Small intestine (tissue), 7 donors: ENCODE measurements at regions not wholly inside any gene's neighbourhood (a gene's known extent, or its start where the extent isn't known, plus 50 kb on each side); places are given as distances from the start of the nearest gene placed in this dataset.

Source experiments
- DNase-seq, 2 donors: peaks; one replicate each; pipeline versions ENCODE4 v3.0.0 to v3.0.0-alpha.2; 2013
- FAIRE-seq: peaks from 2 replicates; lab custom pipeline; 2012; peaks lifted over from hg19 to GRCh38; lab: Jason Lieb, UNC
- H3K27ac ChIP-seq, 3 donors: one replicate each; pipeline ENCODE4 v1.5.1; 2013; ENCODE audit warnings: low read length in 2 of 3, mild to moderate bottlenecking in 2 of 3, control low read depth in 1 of 3, inconsistent platforms in 1 of 3, low read depth in 1 of 3, moderate library complexity in 1 of 3
- H3K27me3 ChIP-seq, 3 donors: one replicate each; pipeline ENCODE4 v1.6.1; 2013; ENCODE audit warnings: low read length in 3 of 3, inconsistent platforms in 1 of 3; ENCODE audit not compliant: control insufficient read depth in 3 of 3, insufficient read depth in 3 of 3
- H3K36me3 ChIP-seq, 3 donors: one replicate each; pipeline ENCODE4 v1.6.1; 2013; ENCODE audit warnings: low read length in 3 of 3, inconsistent platforms in 1 of 3, low read depth in 1 of 3, mild to moderate bottlenecking in 1 of 3, moderate library complexity in 1 of 3; ENCODE audit not compliant: control insufficient read depth in 3 of 3, insufficient read depth in 2 of 3
- H3K4me1 ChIP-seq, 3 donors: one replicate each; pipeline ENCODE4 v1.6.1; 2013; ENCODE audit warnings: low read length in 2 of 3, inconsistent platforms in 1 of 3, low read depth in 1 of 3, mild to moderate bottlenecking in 1 of 3, moderate library complexity in 1 of 3; ENCODE audit not compliant: control insufficient read depth in 3 of 3, insufficient read depth in 2 of 3
- H3K4me3 ChIP-seq, 3 donors: one replicate each; pipeline ENCODE4 v1.5.1; 2013; ENCODE audit warnings: low read length in 3 of 3, control low read depth in 1 of 3, inconsistent platforms in 1 of 3, low read depth in 1 of 3, mild to moderate bottlenecking in 1 of 3, moderate library complexity in 1 of 3
- H3K9me3 ChIP-seq, 2 donors: one replicate each; pipeline ENCODE4 v1.6.1; 2013; ENCODE audit warnings: low read depth in 1 of 2, low read length in 1 of 2; ENCODE audit not compliant: control insufficient read depth in 2 of 2, insufficient read depth in 1 of 2
- WGBS, 3 donors: extraction: QIAGEN DNeasy Blood & Tissue Kit; methylation state at CpG; one replicate each; pipeline ENCODE4 v1.1.7; 2013; 5-methylcytosine and 5-hydroxymethylcytosine counted together
- donor health status: healthy with polysubstance abuse.
- donor health status: control.
- donor health status: control.
- donor health status: Bipolar disorder and iron deficiency.
- donor health status: healthy.

DNA sequence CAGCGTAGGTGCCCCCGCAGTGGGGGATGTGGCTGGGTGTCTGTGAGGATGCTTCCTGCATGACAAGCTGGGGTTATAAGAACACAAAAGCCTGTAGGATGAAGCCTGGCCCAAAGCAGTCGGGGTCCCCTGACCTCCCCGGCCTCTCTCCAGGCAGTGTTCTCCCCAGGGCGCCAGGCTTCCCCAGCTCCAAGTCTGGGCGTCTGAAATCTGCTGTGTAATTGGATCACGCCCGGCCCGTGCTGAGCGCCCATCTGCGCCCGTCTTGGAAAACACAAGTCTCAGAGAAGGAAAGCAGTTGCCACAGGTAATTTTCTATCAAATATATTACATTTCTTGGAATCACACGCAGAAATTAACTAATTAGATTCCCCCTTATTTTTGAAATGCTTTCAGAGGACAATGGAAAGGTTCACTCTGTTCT is 233.3 kb downstream of the CTTN start:
- Histone ChIP-seq H3K9me3 (no peaks in the 10 kb centered on the region), H3K4me1 (peaks cover 0 to 6% (median 0%) of the 10 kb centered on the region in 3 donors), H3K27ac (no peak overlapping the region), H3K4me3 (no peak overlapping the region), H3K36me3 (no peaks in the 10 kb centered on the region), H3K27me3 (no peaks in the 10 kb centered on the region)
- DNase-seq = no peak
- WGBS, 3 donors = 89 to 91% (median 90%) methylated on average over 13 of the region's 13 CpGs
- no peak for FAIRE-seq

DNA sequence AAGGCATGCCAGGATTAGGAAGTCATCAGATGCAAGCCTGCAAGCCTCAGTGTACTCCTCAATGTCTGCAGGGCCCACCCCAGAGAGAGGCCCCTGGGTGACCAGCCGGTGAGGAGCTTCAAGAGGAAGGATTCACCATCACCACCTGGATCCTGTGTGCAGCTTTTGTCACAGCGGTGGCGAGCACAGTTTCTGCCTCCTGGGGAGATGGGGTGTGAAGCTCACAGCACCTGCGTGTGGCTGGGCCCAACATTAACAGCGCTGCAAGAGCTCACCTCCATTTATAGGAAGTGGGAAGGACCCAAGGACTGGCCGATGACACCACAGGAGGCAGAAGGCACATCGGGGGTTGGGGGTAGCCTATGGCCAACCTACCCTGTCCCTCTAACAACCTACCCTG is 235.3 kb downstream of the CTTN start:
- no peak for FAIRE-seq
- 83 to 96% (median 84%) methylated on average over 7 of the region's 7 CpGs for WGBS, 3 donors
- Histone ChIP-seq H3K9me3 (no peaks in the 10 kb centered on the region), H3K4me1 (no peaks in the 10 kb centered on the region), H3K27ac (no peak overlapping the region), H3K36me3 (no peaks in the 10 kb centered on the region), H3K4me3 (no peak overlapping the region), H3K27me3 (no peaks in the 10 kb centered on the region)
- DNase-seq = no peak

DNA sequence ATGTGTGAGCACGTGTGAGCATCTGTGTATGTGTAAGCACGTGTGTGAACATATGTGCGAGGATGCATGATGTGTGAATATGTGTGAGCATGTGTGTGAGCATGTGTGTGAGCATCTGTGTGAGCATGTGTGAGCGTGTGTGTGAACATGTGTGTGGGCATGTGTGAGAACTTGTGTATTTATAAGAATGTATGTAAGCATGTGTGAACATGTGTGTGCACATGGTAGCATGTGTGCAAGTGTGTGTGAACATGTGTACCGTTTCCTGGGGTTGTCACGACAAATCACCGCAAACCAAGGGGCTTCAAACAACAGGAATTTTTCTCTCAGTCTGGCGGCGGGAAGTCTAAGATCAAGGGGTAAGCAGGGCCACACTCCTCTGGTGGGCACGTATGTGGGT is 238.3 kb downstream of the CTTN start:
- DNase-seq (no peak), FAIRE-seq (no peak)
- Histone ChIP-seq H3K4me1 (no peaks in the 10 kb centered on the region), H3K4me3 (no peak overlapping the region), H3K27ac (no peak overlapping the region), H3K36me3 (no peaks in the 10 kb centered on the region), H3K27me3 (no peaks in the 10 kb centered on the region), H3K9me3 (no peaks in the 10 kb centered on the region)
- 85 to 93% (median 91%) methylated on average over 10 of the region's 10 CpGs for WGBS, 3 donors

- DNase-seq (no peak), FAIRE-seq (no peak)
- 84 to 95% (median 87%) methylated on average over 13 to 16 of the region's 16 CpGs for WGBS, 3 donors
- no peaks in the 10 kb centered on the region for H3K9me3 ChIP-seq
- H3K36me3 ChIP-seq = no peaks in the 10 kb centered on the region
- H3K4me1 ChIP-seq = no peaks in the 10 kb centered on the region
- H3K4me3 ChIP-seq = no peak overlapping the region
- H3K27ac ChIP-seq = no peak overlapping the region
- no peaks in the 10 kb centered on the region for H3K27me3 ChIP-seq
Measured at GRCh38 chr11:70637186-70637800, 239.0 kb downstream of the CTTN start.

DNA sequence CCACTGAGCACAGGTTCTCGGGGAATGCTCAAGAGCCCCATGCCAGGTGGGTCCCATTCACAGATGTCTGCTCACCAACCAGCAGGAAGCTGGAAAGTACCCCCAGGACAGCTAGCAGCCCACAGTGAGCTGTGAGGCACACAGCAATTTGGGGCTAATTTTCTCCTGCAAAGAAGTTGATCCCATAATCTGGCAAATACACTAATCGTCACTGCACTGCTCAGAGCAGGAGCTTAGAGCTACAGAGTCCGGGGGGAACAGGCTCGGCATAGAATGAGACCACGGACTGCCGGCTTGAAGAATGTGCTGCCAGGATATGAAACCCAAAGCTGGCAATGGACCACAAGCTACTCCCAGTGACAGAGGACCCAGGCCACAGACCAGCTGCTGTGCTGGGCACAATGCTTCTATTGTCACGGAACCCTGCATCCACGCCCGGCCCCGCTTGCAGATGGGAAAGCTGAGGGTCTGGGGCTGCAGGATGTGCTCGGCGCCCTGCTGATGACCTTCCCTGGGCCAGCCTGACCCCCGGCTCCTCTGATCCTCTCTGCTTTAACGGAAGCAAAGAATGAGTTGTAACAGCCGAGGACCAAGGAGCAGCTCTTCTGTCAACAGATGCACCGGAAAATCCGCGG is 239.7 kb downstream of the CTTN start:
- Histone ChIP-seq H3K9me3 (no peaks in the 10 kb centered on the region), H3K36me3 (no peaks in the 10 kb centered on the region), H3K4me1 (no peaks in the 10 kb centered on the region), H3K4me3 (no peak overlapping the region), H3K27me3 (no peaks in the 10 kb centered on the region), H3K27ac (no peak overlapping the region)
- 70 to 83% (median 81%) methylated on average over 18 of the region's 18 CpGs for WGBS, 3 donors
- DNase-seq (no peak), FAIRE-seq (no peak)

DNA sequence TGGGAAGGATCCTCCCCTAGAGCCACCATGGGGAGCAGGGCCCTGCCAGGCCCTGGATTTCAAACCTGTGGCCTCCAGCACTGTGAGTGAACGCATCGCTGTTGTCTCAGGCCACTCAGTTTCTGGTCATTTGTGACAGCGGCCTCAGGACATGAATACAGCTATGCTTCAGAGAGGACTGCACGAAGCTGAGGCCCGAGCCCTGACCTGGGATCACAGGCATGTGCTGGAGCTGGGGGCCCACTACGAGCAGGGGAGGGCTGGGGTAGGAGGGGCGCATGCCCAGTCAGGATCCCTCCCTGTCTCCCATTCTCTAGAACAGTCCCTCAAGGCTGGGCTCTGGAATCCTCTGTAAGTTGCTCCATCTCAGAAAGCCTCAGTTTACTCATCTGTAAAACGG is 242.1 kb downstream of the CTTN start:
- 81 to 90% (median 87%) methylated on average over 8 of the region's 8 CpGs for whole genome bisulfite sequencing, 3 donors
- no peak for FAIRE-seq

GRCh38 chr11:70641369-70641768 is 243.0 kb downstream of the CTTN start:
- no peaks in the 10 kb centered on the region for H3K36me3 ChIP-seq
- no peak for FAIRE-seq
- no peak overlapping the region for H3K27ac ChIP-seq
- H3K9me3 ChIP-seq = no peaks in the 10 kb centered on the region
- DNase-seq = no peak
- WGBS, 3 donors = 49 to 76% (median 74%) methylated on average over 12 of the region's 12 CpGs
- H3K4me1 ChIP-seq = no peaks in the 10 kb centered on the region
- H3K27me3 ChIP-seq = no peaks in the 10 kb centered on the region
- H3K4me3 ChIP-seq = no peak overlapping the region

More for the DNA sequence above, 242.1 kb downstream of the CTTN start:
- Histone ChIP-seq H3K27ac (no peak overlapping the region), H3K9me3 (no peaks in the 10 kb centered on the region), H3K4me3 (no peak overlapping the region), H3K36me3 (no peaks in the 10 kb centered on the region), H3K27me3 (no peaks in the 10 kb centered on the region), H3K4me1 (no peaks in the 10 kb centered on the region)
- no peak for DNase-seq

GRCh38 chr11:70642266-70642665 is 243.9 kb downstream of the CTTN start:
- Histone ChIP-seq H3K9me3 (no peaks in the 10 kb centered on the region), H3K27ac (no peak overlapping the region), H3K36me3 (no peaks in the 10 kb centered on the region), H3K4me3 (no peak overlapping the region), H3K4me1 (no peaks in the 10 kb centered on the region), H3K27me3 (no peaks in the 10 kb centered on the region)
- no peak for DNase-seq
- FAIRE-seq = no peak
- WGBS, 3 donors = 80 to 91% (median 89%) methylated on average over 14 of the region's 14 CpGs

DNA sequence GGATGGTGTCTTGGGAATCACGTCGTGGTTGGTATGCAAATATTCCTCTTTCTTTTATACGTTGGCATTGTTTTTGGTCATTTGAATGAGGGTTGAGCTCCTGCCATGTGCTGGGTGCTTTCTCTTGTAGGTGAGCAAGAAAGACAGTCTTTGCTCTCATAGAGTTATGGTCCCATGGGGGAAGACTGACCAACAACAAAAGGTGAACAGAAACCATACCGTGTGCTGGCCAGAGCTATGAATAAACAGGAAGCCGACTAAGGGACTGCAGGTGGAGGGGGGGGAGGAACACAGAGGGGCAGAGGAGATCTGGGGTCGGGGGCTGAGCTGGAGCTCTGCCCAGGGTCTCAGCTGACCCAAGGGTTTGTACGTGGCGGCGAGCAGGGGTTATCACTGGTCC is 245.3 kb downstream of the CTTN start:
- H3K9me3 ChIP-seq = no peaks in the 10 kb centered on the region
- FAIRE-seq (no peak), DNase-seq (no peak)
- H3K4me1 ChIP-seq = no peaks in the 10 kb centered on the region
- WGBS, 3 donors = 57 to 74% (median 73%) methylated on average over 9 of the region's 9 CpGs
- no peaks in the 10 kb centered on the region for H3K36me3 ChIP-seq
- H3K27me3 ChIP-seq = no peaks in the 10 kb centered on the region
- no peak overlapping the region for H3K4me3 ChIP-seq
- H3K27ac ChIP-seq = no peak overlapping the region
